Activated T-cell treated with anti-CD3 and anti-CD28 coated beads, Interleukin-2, amount 50 U/mL, for 24 hours (primary cell): ENCODE measurements at regions not wholly inside any gene's neighbourhood (a gene's known extent, or its start where the extent isn't known, plus 50 kb on each side); places are given as distances from the start of the nearest gene placed in this dataset.
"Not testable (repeated sequence)": the region's sequence is repeated elsewhere in the genome, so short reads cannot be mapped to it uniquely, and the experiment has no call there.

Source experiments
- DNase-seq: peaks from one replicate; pipeline ENCODE4 v3.0.0-alpha.2; 2020
- H3K27ac Mint-ChIP-seq: 2 replicates; pipeline ENCODE4 v1.8.0; 2020; ENCODE audit warnings: mild to moderate bottlenecking, mixed read lengths
- H3K27me3 Mint-ChIP-seq: 2 replicates; pipeline ENCODE4 v1.8.0; 2020; ENCODE audit warnings: mixed read lengths
- H3K36me3 Mint-ChIP-seq: 2 replicates; pipeline ENCODE4 v1.8.0; 2020; ENCODE audit warnings: low read depth, mixed read lengths
- H3K4me1 Mint-ChIP-seq: 2 replicates; pipeline ENCODE4 v1.8.0; 2020; ENCODE audit warnings: low read depth, mixed read lengths
- H3K4me3 Mint-ChIP-seq: 2 replicates; pipeline ENCODE4 v1.8.0; 2020; ENCODE audit warnings: mild to moderate bottlenecking, moderate library complexity, mixed read lengths
- H3K9me3 Mint-ChIP-seq: 2 replicates; pipeline ENCODE4 v1.8.0; 2020; ENCODE audit warnings: mixed read lengths

- Mint-ChIP-seq H3K36me3 (peaks cover 53% of the 10 kb centered on the region), H3K27ac (peak overlapping the region; percentile 14), H3K9me3 (no peaks in the 10 kb centered on the region)
Observed at GRCh38 chr19:7400815-7401214, 52.1 kb downstream of the ARHGEF18 start.

GRCh38 chr19:7401694-7402093, 53.0 kb downstream of the ARHGEF18 start:
- H3K36me3 Mint-ChIP-seq: peaks cover 51% of the 10 kb centered on the region
- peaks cover 40% of the 10 kb centered on the region for H3K4me1 Mint-ChIP-seq
- peak overlapping the region; percentile 26 for H3K27ac Mint-ChIP-seq
- no peaks in the 10 kb centered on the region for H3K9me3 Mint-ChIP-seq
- no peak overlapping the region for H3K4me3 Mint-ChIP-seq
- DNase-seq: no peak
- no peaks in the 10 kb centered on the region for H3K27me3 Mint-ChIP-seq

More at GRCh38 chr19:7400815-7401214, 52.1 kb downstream of the ARHGEF18 start:
- no peaks in the 10 kb centered on the region for H3K27me3 Mint-ChIP-seq
- DNase-seq: no peak
- no peak overlapping the region for H3K4me3 Mint-ChIP-seq
- H3K4me1 Mint-ChIP-seq: peaks cover 46% of the 10 kb centered on the region

- H3K27me3 Mint-ChIP-seq, DNase-seq, H3K9me3 Mint-ChIP-seq, H3K4me3 Mint-ChIP-seq: not testable (repeated sequence)
- Mint-ChIP-seq H3K4me1 (peaks cover 33% of the 10 kb centered on the region), H3K36me3 (peaks cover 45% of the 10 kb centered on the region), H3K27ac (peak overlapping the region; percentile 74)
Observed at GRCh38 chr19:7405482-7405881, 56.7 kb downstream of the ARHGEF18 start.

GRCh38 chr19:7408251-7408650, 59.5 kb downstream of the ARHGEF18 start:
- Mint-ChIP-seq H3K27me3 (no peaks in the 10 kb centered on the region), H3K4me3 (no peak overlapping the region), H3K4me1 (peaks cover 37% of the 10 kb centered on the region), H3K27ac (peak overlapping the region; percentile 80), H3K36me3 (peaks cover 41% of the 10 kb centered on the region), H3K9me3 (no peaks in the 10 kb centered on the region)
- no peak for DNase-seq

GRCh38 chr19:7410946-7411345, 62.2 kb downstream of the ARHGEF18 start:
- Mint-ChIP-seq H3K4me1 (peaks cover 47% of the 10 kb centered on the region), H3K27ac (peak overlapping the region; percentile 74)

GRCh38 chr19:7413629-7414028, 64.9 kb downstream of the ARHGEF18 start:
- no peak for DNase-seq
- H3K4me1 Mint-ChIP-seq: peaks cover 41% of the 10 kb centered on the region
- no peaks in the 10 kb centered on the region for H3K9me3 Mint-ChIP-seq
- no peak overlapping the region for H3K4me3 Mint-ChIP-seq
- H3K27ac Mint-ChIP-seq: peak overlapping the region; percentile 50
- peaks cover 40% of the 10 kb centered on the region for H3K36me3 Mint-ChIP-seq
- H3K27me3 Mint-ChIP-seq: no peaks in the 10 kb centered on the region

More at GRCh38 chr19:7410946-7411345, 62.2 kb downstream of the ARHGEF18 start:
- no peaks in the 10 kb centered on the region for H3K27me3 Mint-ChIP-seq
- H3K36me3 Mint-ChIP-seq: peaks cover 42% of the 10 kb centered on the region
- H3K9me3 Mint-ChIP-seq: no peaks in the 10 kb centered on the region
- no peak overlapping the region for H3K4me3 Mint-ChIP-seq
- no peak for DNase-seq

GRCh38 chr19:7415163-7415856, 66.6 kb downstream of the ARHGEF18 start:
- H3K27ac Mint-ChIP-seq: peak overlapping the region; percentile 69
- no peak for DNase-seq
- no peaks in the 10 kb centered on the region for H3K27me3 Mint-ChIP-seq
- peaks cover 37% of the 10 kb centered on the region for H3K4me1 Mint-ChIP-seq
- peaks cover 47% of the 10 kb centered on the region for H3K36me3 Mint-ChIP-seq
- H3K4me3 Mint-ChIP-seq: no peak overlapping the region
- H3K9me3 Mint-ChIP-seq: no peaks in the 10 kb centered on the region

- H3K9me3 Mint-ChIP-seq: no peaks in the 10 kb centered on the region
- no peaks in the 10 kb centered on the region for H3K27me3 Mint-ChIP-seq
- peaks cover 48% of the 10 kb centered on the region for H3K36me3 Mint-ChIP-seq
- H3K27ac Mint-ChIP-seq: peak overlapping the region; percentile 69
- no peak for DNase-seq
- H3K4me3 Mint-ChIP-seq: no peak overlapping the region
- peaks cover 34% of the 10 kb centered on the region for H3K4me1 Mint-ChIP-seq
Observed at GRCh38 chr19:7415857-7416371, 67.2 kb downstream of the ARHGEF18 start.

GRCh38 chr19:7417671-7418324, 69.1 kb downstream of the ARHGEF18 start:
- H3K36me3 Mint-ChIP-seq: peaks cover 55% of the 10 kb centered on the region
- no peaks in the 10 kb centered on the region for H3K27me3 Mint-ChIP-seq
- H3K27ac Mint-ChIP-seq: peak overlapping the region; percentile 79
- DNase-seq: no peak
- H3K9me3 Mint-ChIP-seq: no peaks in the 10 kb centered on the region
- H3K4me3 Mint-ChIP-seq: no peak overlapping the region
- peaks cover 27% of the 10 kb centered on the region for H3K4me1 Mint-ChIP-seq

- Mint-ChIP-seq H3K9me3 (no peaks in the 10 kb centered on the region), H3K27ac (peak overlapping the region; percentile 79), H3K4me3 (no peak overlapping the region), H3K4me1 (peaks cover 25% of the 10 kb centered on the region), H3K27me3 (no peaks in the 10 kb centered on the region), H3K36me3 (peaks cover 61% of the 10 kb centered on the region)
- DNase-seq: no peak
Observed at GRCh38 chr19:7418596-7418995, 69.9 kb downstream of the ARHGEF18 start.

GRCh38 chr19:7419153-7419552, 69.7 kb downstream of the PEX11G start:
- Mint-ChIP-seq H3K4me3 (no peak overlapping the region), H3K9me3 (no peaks in the 10 kb centered on the region), H3K36me3 (peaks cover 59% of the 10 kb centered on the region), H3K27ac (peak overlapping the region; percentile 84), H3K4me1 (peaks cover 20% of the 10 kb centered on the region), H3K27me3 (no peaks in the 10 kb centered on the region)
- no peak for DNase-seq

GRCh38 chr19:7419777-7420439, 68.9 kb downstream of the PEX11G start:
- Mint-ChIP-seq H3K36me3 (peaks cover 62% of the 10 kb centered on the region), H3K4me1 (peaks cover 21% of the 10 kb centered on the region), H3K27ac (peak overlapping the region; percentile 84), H3K4me3 (no peak overlapping the region), H3K9me3 (no peaks in the 10 kb centered on the region), H3K27me3 (no peaks in the 10 kb centered on the region)
- no peak for DNase-seq

- H3K4me3 Mint-ChIP-seq: no peak overlapping the region
- no peak for DNase-seq
- no peaks in the 10 kb centered on the region for H3K9me3 Mint-ChIP-seq
- H3K36me3 Mint-ChIP-seq: peaks cover 62% of the 10 kb centered on the region
- H3K4me1 Mint-ChIP-seq: peaks cover 23% of the 10 kb centered on the region
- H3K27me3 Mint-ChIP-seq: no peaks in the 10 kb centered on the region
- peak overlapping the region; percentile 67 for H3K27ac Mint-ChIP-seq
Observed at GRCh38 chr19:7421941-7422744, 66.7 kb downstream of the PEX11G start.
